ENCODE measurements at regions not wholly inside any gene's neighbourhood (a gene's known extent, or its start where the extent isn't known, plus 50 kb on each side); places are given as distances from the start of the nearest gene placed in this dataset.

DNA sequence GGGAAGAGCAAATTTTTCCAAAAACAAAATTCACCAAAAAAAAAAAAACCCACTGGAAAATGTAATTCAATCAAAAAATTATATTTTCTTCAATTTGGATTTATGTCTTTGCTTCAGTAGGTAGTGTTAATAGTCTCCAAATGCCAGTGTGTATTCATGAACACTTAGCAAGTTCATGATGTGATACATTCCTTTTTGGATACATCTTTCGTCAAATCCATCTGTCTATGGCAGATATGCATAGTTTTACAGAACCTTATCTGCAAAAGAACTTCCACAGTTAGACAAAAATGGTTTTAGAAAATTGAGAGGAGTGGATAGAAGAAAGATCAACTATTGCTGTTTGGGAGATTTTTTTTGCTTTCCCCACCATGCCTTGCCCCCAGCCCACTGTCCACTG, 214.6 kb downstream of the DEPDC1B start:
- no peak overlapping the region for H3K4me3 ChIP-seq
- intact Hi-C loops (cut with DNase I; ENCODE audit: low total_unique reads), result no loop called here
- no peaks in the 10 kb centered on the region for H3K9me3 ChIP-seq
- H3K4me1 ChIP-seq, result no peaks in the 10 kb centered on the region
- no peak overlapping the region for H3K27ac ChIP-seq
- WGBS, 5 donors, result 88 to 95% (median 91%) methylated on average over 1 of the region's 1 CpG
- no peak for DNase-seq
- no peaks in the 10 kb centered on the region for H3K36me3 ChIP-seq
- TF ChIP-seq POLR2A (IDR thresholded peaks at IDR 0.05) (no peak), POLR2AphosphoS5 (IDR thresholded peaks at IDR 0.05) (no peak)
- TF ChIP-seq, protein P1, sequence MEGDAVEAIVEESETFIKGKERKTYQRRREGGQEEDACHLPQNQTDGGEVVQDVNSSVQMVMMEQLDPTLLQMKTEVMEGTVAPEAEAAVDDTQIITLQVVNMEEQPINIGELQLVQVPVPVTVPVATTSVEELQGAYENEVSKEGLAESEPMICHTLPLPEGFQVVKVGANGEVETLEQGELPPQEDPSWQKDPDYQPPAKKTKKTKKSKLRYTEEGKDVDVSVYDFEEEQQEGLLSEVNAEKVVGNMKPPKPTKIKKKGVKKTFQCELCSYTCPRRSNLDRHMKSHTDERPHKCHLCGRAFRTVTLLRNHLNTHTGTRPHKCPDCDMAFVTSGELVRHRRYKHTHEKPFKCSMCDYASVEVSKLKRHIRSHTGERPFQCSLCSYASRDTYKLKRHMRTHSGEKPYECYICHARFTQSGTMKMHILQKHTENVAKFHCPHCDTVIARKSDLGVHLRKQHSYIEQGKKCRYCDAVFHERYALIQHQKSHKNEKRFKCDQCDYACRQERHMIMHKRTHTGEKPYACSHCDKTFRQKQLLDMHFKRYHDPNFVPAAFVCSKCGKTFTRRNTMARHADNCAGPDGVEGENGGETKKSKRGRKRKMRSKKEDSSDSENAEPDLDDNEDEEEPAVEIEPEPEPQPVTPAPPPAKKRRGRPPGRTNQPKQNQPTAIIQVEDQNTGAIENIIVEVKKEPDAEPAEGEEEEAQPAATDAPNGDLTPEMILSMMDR (IDR thresholded peaks at IDR 0.05 in 8 of 11, conservative IDR thresholded peaks at IDR 0.05 in 3 of 11), result no peak
- H3K27me3 ChIP-seq (replicated peaks in 1 of 7), result no peaks in the 10 kb centered on the region

DNA sequence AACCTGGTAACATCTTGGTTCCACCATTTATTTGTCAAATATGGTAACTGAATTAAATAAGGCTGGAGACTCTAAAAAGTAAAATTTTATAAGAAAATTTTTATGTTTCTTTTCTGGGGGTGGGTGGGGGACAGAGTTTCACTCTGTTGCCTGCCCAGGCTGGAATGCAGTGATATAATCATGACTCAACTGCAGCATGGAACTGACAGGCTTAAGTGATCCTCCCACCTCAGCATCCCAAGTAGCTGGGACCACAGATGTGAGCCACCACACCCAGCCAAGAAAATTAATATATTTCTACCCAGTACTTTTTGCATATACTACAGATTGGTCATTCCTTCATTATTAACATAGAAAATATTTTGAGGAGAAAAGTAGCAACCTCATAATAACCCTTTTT, 216.9 kb downstream of the DEPDC1B start:
- Histone ChIP-seq H3K27me3 (replicated peaks in 1 of 7) (no peaks in the 10 kb centered on the region), H3K9me3 (peaks cover 0 to 1% (median 0%) of the 10 kb centered on the region in 8 donors), H3K27ac (no peak overlapping the region), H3K4me3 (no peak overlapping the region), H3K36me3 (no peaks in the 10 kb centered on the region), H3K4me1 (no peaks in the 10 kb centered on the region)
- intact Hi-C loops (cut with DNase I; ENCODE audit: low total_unique reads), result no loop called here
- TF ChIP-seq, protein P1 (IDR thresholded peaks at IDR 0.05 in 8 of 11, conservative IDR thresholded peaks at IDR 0.05 in 3 of 11), result no peak
- TF ChIP-seq POLR2AphosphoS5 (IDR thresholded peaks at IDR 0.05) (no peak), POLR2A (IDR thresholded peaks at IDR 0.05) (no peak)
- DNase-seq, result no peak

DNA sequence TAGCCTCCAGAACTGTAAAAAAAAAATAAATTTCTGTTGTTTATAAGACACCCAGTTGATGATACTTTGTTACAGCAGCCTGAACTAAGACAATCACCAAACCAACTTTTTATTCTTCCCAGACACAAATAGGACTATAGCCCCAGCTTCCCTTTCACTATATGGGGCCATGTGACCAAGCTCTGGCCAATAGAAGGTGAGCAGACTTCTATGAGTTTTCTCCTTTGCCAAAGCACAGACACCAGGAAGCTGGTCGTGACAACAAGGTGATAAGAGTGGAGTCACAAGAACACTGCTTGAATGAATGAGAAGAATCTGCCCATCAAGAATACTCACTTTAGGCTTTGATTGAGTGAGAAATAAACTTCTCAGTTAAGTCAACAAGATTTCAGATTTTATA, 217.7 kb downstream of the DEPDC1B start:
- no peaks in the 10 kb centered on the region for H3K27me3 ChIP-seq (replicated peaks in 1 of 7)
- WGBS, 5 donors, result 61 to 83% (median 64%) methylated on average over 1 of the region's 1 CpG
- DNase-seq, result no peak
- intact Hi-C loops (cut with DNase I; ENCODE audit: low total_unique reads), result no loop called here
- H3K27ac ChIP-seq, result no peak overlapping the region
- H3K9me3 ChIP-seq, result peaks cover 0 to 8% (median 0%) of the 10 kb centered on the region in 8 donors
- TF ChIP-seq POLR2A (IDR thresholded peaks at IDR 0.05), result no peak
- TF ChIP-seq POLR2AphosphoS5 (IDR thresholded peaks at IDR 0.05), result no peak
- no peaks in the 10 kb centered on the region for H3K4me1 ChIP-seq
- H3K4me3 ChIP-seq, result no peak overlapping the region
- no peaks in the 10 kb centered on the region for H3K36me3 ChIP-seq

DNA sequence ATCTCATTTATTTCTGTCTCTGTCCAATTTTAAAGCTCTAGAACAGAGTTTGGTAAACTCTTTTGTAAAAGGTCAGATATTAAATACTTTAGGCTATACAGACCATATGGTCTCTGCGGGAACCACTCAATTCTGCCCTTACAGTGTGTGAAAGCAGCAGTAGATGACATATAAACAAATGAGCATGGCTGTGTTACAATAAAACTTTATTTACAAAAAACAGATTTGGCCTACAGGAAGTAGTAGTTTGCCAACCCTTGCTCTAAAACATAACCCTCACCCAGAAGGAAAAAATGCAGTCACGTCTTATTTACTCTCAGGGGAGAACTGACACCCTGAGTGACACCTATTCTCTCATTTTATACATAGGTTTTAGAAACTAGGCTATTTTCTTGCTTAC, 220.4 kb downstream of the DEPDC1B start:
- Histone ChIP-seq H3K36me3 (no peaks in the 10 kb centered on the region), H3K4me3 (no peak overlapping the region), H3K27ac (no peak overlapping the region), H3K4me1 (no peaks in the 10 kb centered on the region), H3K9me3 (peaks cover 0 to 8% (median 0%) of the 10 kb centered on the region in 8 donors), H3K27me3 (replicated peaks in 1 of 7) (no peaks in the 10 kb centered on the region)
- TF ChIP-seq, protein P1 (IDR thresholded peaks at IDR 0.05 in 8 of 11, conservative IDR thresholded peaks at IDR 0.05 in 3 of 11), result no peak
- TF ChIP-seq POLR2AphosphoS5 (IDR thresholded peaks at IDR 0.05) (no peak), POLR2A (IDR thresholded peaks at IDR 0.05) (no peak)
- WGBS, 5 donors, result 87 to 94% (median 89%) methylated on average over 2 of the region's 2 CpGs
- intact Hi-C loops (cut with DNase I; ENCODE audit: low total_unique reads), result no loop called here
- no peak for DNase-seq

DNA sequence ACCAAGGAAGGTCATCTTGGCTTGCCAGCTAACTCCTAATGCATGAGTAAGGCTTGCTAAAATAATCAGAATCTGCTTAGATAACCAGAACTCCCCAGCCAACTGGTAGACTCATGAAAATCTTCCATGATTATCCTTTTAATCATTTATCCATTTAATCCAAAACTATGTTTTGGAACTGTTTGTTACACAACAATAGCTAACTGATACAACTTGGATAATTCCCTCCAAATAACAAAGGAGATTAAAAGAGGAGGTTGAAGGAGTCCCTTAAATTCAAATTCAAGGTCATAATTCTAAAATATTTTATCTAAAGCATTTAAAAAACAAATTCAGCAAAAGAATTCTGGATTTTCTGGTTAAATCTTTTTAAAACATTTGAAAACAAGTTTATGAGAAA, 222.1 kb downstream of the DEPDC1B start:
- intact Hi-C loops (cut with DNase I; ENCODE audit: low total_unique reads), result no loop called here
- Histone ChIP-seq H3K27me3 (replicated peaks in 1 of 7) (no peaks in the 10 kb centered on the region), H3K27ac (no peak overlapping the region), H3K9me3 (peaks cover 0 to 8% (median 0%) of the 10 kb centered on the region in 8 donors), H3K36me3 (no peaks in the 10 kb centered on the region), H3K4me1 (no peaks in the 10 kb centered on the region), H3K4me3 (no peak overlapping the region)
- DNase-seq, result no peak
- TF ChIP-seq POLR2AphosphoS5 (IDR thresholded peaks at IDR 0.05) (no peak), POLR2A (IDR thresholded peaks at IDR 0.05) (no peak)
- TF ChIP-seq, protein P1 (IDR thresholded peaks at IDR 0.05 in 8 of 11, conservative IDR thresholded peaks at IDR 0.05 in 3 of 11), result no peak

Measured in spleen (tissue), 11 donors.